ENCODE measurements at regions not wholly inside any gene's neighbourhood (a gene's known extent, or its start where the extent isn't known, plus 50 kb on each side); places are given as distances from the start of the nearest gene placed in this dataset.

DNA sequence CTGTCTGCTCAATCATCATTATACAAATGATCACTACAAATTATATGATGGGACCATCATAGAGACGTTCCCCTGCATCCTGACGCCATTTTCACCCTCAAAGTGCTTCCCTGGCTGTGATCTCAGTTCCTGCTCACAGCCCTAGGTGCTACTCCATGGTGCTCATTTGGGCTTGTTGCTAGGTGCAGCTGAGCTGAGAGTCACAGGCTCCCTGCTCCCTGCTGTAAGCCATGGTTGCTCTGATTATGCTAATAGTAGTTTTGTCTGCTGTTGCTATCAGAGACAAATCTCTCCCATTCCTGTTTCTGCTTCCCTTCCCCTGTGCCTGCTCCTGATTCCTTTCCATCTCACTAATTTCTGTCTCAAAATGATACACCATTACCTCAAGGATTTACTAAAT lies 474.3 kb downstream of the METTL15 start:
- no peak for TF ChIP-seq POLR2AphosphoS5 (IDR thresholded peaks at IDR 0.05; ENCODE audit: low read depth, low read length)
- TF ChIP-seq, protein P1, sequence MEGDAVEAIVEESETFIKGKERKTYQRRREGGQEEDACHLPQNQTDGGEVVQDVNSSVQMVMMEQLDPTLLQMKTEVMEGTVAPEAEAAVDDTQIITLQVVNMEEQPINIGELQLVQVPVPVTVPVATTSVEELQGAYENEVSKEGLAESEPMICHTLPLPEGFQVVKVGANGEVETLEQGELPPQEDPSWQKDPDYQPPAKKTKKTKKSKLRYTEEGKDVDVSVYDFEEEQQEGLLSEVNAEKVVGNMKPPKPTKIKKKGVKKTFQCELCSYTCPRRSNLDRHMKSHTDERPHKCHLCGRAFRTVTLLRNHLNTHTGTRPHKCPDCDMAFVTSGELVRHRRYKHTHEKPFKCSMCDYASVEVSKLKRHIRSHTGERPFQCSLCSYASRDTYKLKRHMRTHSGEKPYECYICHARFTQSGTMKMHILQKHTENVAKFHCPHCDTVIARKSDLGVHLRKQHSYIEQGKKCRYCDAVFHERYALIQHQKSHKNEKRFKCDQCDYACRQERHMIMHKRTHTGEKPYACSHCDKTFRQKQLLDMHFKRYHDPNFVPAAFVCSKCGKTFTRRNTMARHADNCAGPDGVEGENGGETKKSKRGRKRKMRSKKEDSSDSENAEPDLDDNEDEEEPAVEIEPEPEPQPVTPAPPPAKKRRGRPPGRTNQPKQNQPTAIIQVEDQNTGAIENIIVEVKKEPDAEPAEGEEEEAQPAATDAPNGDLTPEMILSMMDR (IDR thresholded peaks at IDR 0.05): no peak
- TF ChIP-seq SIN3A (IDR thresholded peaks at IDR 0.05; ENCODE audit: borderline replicate concordance, insufficient read depth, low read depth, low read length): no peak
- TF ChIP-seq, protein P2, sequence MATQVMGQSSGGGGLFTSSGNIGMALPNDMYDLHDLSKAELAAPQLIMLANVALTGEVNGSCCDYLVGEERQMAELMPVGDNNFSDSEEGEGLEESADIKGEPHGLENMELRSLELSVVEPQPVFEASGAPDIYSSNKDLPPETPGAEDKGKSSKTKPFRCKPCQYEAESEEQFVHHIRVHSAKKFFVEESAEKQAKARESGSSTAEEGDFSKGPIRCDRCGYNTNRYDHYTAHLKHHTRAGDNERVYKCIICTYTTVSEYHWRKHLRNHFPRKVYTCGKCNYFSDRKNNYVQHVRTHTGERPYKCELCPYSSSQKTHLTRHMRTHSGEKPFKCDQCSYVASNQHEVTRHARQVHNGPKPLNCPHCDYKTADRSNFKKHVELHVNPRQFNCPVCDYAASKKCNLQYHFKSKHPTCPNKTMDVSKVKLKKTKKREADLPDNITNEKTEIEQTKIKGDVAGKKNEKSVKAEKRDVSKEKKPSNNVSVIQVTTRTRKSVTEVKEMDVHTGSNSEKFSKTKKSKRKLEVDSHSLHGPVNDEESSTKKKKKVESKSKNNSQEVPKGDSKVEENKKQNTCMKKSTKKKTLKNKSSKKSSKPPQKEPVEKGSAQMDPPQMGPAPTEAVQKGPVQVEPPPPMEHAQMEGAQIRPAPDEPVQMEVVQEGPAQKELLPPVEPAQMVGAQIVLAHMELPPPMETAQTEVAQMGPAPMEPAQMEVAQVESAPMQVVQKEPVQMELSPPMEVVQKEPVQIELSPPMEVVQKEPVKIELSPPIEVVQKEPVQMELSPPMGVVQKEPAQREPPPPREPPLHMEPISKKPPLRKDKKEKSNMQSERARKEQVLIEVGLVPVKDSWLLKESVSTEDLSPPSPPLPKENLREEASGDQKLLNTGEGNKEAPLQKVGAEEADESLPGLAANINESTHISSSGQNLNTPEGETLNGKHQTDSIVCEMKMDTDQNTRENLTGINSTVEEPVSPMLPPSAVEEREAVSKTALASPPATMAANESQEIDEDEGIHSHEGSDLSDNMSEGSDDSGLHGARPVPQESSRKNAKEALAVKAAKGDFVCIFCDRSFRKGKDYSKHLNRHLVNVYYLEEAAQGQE (IDR thresholded peaks at IDR 0.05; ENCODE audit: insufficient read depth in 1 of 2, low read depth in 2 of 2, low read length in 1 of 2): no peak
- no peak for TF ChIP-seq TCF7L2 (IDR thresholded peaks at IDR 0.05; ENCODE audit: low read depth, low read length)
